Gastroesophageal sphincter (tissue), 3 donors: ENCODE measurements at regions not wholly inside any gene's neighbourhood (a gene's known extent, or its start where the extent isn't known, plus 50 kb on each side); places are given as distances from the start of the nearest gene placed in this dataset.

Source experiments
- CTCF ChIP-seq, 4 experiments: fragments of 200-600 bp in 2 of 4; fragments of 450-650 bp in 2 of 4; sonication (generic) in 1 of 4; IDR thresholded peaks; one replicate each; pipeline ENCODE4 v1.5.1; 2017 to 2019; ENCODE audit warnings: antibody characterized with exemption in 4 of 4, mild to moderate bottlenecking in 2 of 4, moderate library complexity in 2 of 4
- EP300 ChIP-seq: sonication (generic); formaldehyde crosslinking; IDR thresholded peaks from one replicate; pipeline ENCODE4 v1.6.1; 2017; ENCODE audit warnings: antibody characterized with exemption, mild to moderate bottlenecking

GRCh38 chr9:28699632-28700031 lies 1126.4 kb upstream of the C9orf72 start:
- no peak for TF ChIP-seq CTCF (IDR thresholded peaks at IDR 0.05)
- no peak for TF ChIP-seq EP300
